GM12878 (cell line): ENCODE measurements at regions not wholly inside any gene's neighbourhood (a gene's known extent, or its start where the extent isn't known, plus 50 kb on each side); places are given as distances from the start of the nearest gene placed in this dataset.

ENCODE experiments used
- ATAC-seq: fragments of 200-7000 bp; cut with Tn5 transposase; 3 replicates; pipeline ENCODE4 v1.9.1; 2020; ENCODE audit warnings: mild to moderate bottlenecking, moderate library complexity
- BruUV-seq: library from RNA; stranded (reverse); fragments of 400-500 nt; replicated peaks from 2 replicates; lab custom pipeline; 2021; lab: Mats Ljungman, UMichigan
- CTCF ChIA-PET: fragments of 300-600 bp; sonication (Branson Sonifier 250); formaldehyde crosslinking; extraction: SDS; loops from one replicate; lab custom pipeline; 2021; ENCODE audit warnings: inconsistent platforms; lab: Yijun Ruan, JAX
- POLR2A ChIA-PET: fragments of 350-600 bp; formaldehyde crosslinking; extraction: SDS; loops from one replicate; lab custom pipeline; 2021; ENCODE audit warnings: inconsistent platforms; lab: Charles Lee
- RAD21 ChIA-PET: fragments of 300-600 bp; sonication (Branson Sonifier 250); formaldehyde crosslinking; loops from one replicate; lab custom pipeline; 2023; ENCODE audit warnings: antibody characterized with exemption; ENCODE audit not compliant: unreplicated experiment; lab: Charles Lee
- SMC1A ChIA-PET: fragments of 300-600 bp; sonication (Branson Sonifier 250); formaldehyde crosslinking; loops from one replicate; lab custom pipeline; 2023; ENCODE audit not compliant: unreplicated experiment, uncharacterized antibody; lab: Charles Lee
- DNase-seq: peaks from one replicate; pipeline ENCODE4 v3.0.0-alpha.2; 2011; ENCODE audit warnings: low read depth, low spot score
- FAIRE-seq: peaks from 3 replicates; lab custom pipeline; 2011; peaks lifted over from hg19 to GRCh38; lab: Jason Lieb, UNC
- H2AFZ ChIP-seq: 2 replicates; pipeline ENCODE4 v1.6.0; 2011; ENCODE audit warnings: low read depth, low read length, control low read depth; ENCODE audit not compliant: control insufficient read depth
- H3K27ac ChIP-seq: 2 replicates; pipeline ENCODE4 v1.5.1; 2011; ENCODE audit warnings: control low read depth; ENCODE audit not compliant: control insufficient read depth, insufficient read depth
- H3K27me3 ChIP-seq, 2 experiments: replicated peaks in 1 of 2; 2 replicates each; pipeline versions ENCODE4 v1.6.0 to v1.6.1; 2011; ENCODE audit warnings: low read length in 1 of 2; ENCODE audit not compliant: control insufficient read depth in 2 of 2, insufficient read depth in 2 of 2
- H3K36me3 ChIP-seq, 2 experiments: 2 replicates each; pipeline ENCODE4 v1.5.1; 2011; ENCODE audit warnings: low read length in 1 of 2; ENCODE audit not compliant: control insufficient read depth in 2 of 2, insufficient read depth in 2 of 2
- H3K4me1 ChIP-seq: 2 replicates; pipeline ENCODE4 v1.6.1; 2011; ENCODE audit warnings: mild to moderate bottlenecking, low read length, moderate library complexity, mixed read lengths; ENCODE audit not compliant: control insufficient read depth, insufficient read depth
- H3K4me2 ChIP-seq: 2 replicates; pipeline ENCODE4 v1.6.0; 2011; ENCODE audit warnings: control low read depth; ENCODE audit not compliant: control insufficient read depth, insufficient read depth
- H3K4me3 ChIP-seq: fragments of 200-600 bp; sonication (generic); 2 replicates; pipeline ENCODE4 v1.5.1; 2016
- H3K79me2 ChIP-seq: 2 replicates; pipeline ENCODE4 v1.6.0; 2011; ENCODE audit warnings: low read length; ENCODE audit not compliant: control insufficient read depth, insufficient read depth
- H3K9ac ChIP-seq: 2 replicates; pipeline ENCODE4 v1.8.0; 2011; ENCODE audit warnings: low read length, control low read depth, mixed read lengths; ENCODE audit not compliant: control insufficient read depth, insufficient read depth
- H3K9me3 ChIP-seq: replicated peaks from 3 replicates; pipeline ENCODE4 v1.5.1; 2011; ENCODE audit warnings: mild to moderate bottlenecking, low read length; ENCODE audit not compliant: control insufficient read depth, insufficient read depth
- H4K20me1 ChIP-seq: 2 replicates; pipeline ENCODE4 v1.6.0; 2011; ENCODE audit not compliant: control insufficient read depth, insufficient read depth
- FOS ChIP-seq: IDR thresholded peaks from 3 replicates; pipeline ENCODE4 v1.6.1; 2011; ENCODE audit warnings: borderline replicate concordance; ENCODE audit not compliant: insufficient read length; ENCODE audit errors: extremely low read depth
- KLF5 ChIP-seq: fragments of 450-650 bp; IDR thresholded peaks from 2 replicates; pipeline ENCODE4 v1.6.1; 2014; ENCODE audit warnings: mild to moderate bottlenecking; ENCODE audit not compliant: partially characterized antibody
- MTA2 ChIP-seq: fragments of 450-650 bp; IDR thresholded peaks from 2 replicates; pipeline ENCODE4 v1.6.1; 2016; ENCODE audit warnings: low read depth, mild to moderate bottlenecking, moderate library complexity
- MXI1 ChIP-seq: fragments of 150-350 bp; IDR thresholded peaks from 2 replicates; pipeline ENCODE4 v1.6.1; 2011; ENCODE audit warnings: low read depth, mild to moderate bottlenecking, inconsistent platforms, low read length, improper control_type of control experiment
- SMARCA5 ChIP-seq: fragments of 450-650 bp; IDR thresholded peaks from 2 replicates; pipeline ENCODE4 v1.6.1; 2017; ENCODE audit warnings: mild to moderate bottlenecking
- SPI1 ChIP-seq: IDR thresholded peaks from 2 replicates; pipeline ENCODE4 v1.6.1; 2011; ENCODE audit warnings: low read depth, mild to moderate bottlenecking, low read length, moderate library complexity, borderline replicate concordance; ENCODE audit not compliant: insufficient read depth
- TAF1 ChIP-seq: IDR thresholded peaks from 2 replicates; pipeline ENCODE4 v1.6.1; 2011; ENCODE audit warnings: mild to moderate bottlenecking, low read depth, low read length, borderline replicate concordance
- TCF12 ChIP-seq: IDR thresholded peaks from 2 replicates; pipeline ENCODE4 v1.6.1; 2011; ENCODE audit warnings: low read depth, mild to moderate bottlenecking, low read length
- TCF7 ChIP-seq: IDR thresholded peaks from 2 replicates; pipeline ENCODE4 v1.6.1; 2014; ENCODE audit warnings: antibody characterized with exemption, borderline replicate concordance
- WGBS: methylation state at CpG from one replicate; pipeline ENCODE4 v1.1.6; 2016; ENCODE audit warnings: low lambda C conversion rate; ENCODE audit not compliant: insufficient replicate concordance, insufficient coverage; ENCODE audit errors: missing lambda C conversion rate; 5-methylcytosine and 5-hydroxymethylcytosine counted together
- in situ Hi-C: fragments of 300-500 bp; cut with MboI; formaldehyde crosslinking; loops from 9 replicates; pipeline ENCODE4 v1.14.3; 2018; ENCODE audit warnings: mixed read lengths
- intact Hi-C: fragments of 100-400 bp; cut with micrococcal nuclease; formaldehyde crosslinking; loops from one replicate; pipeline ENCODE4 v1.14.2; 2022; ENCODE audit not compliant: unreplicated experiment
- TF ChIP-seq, protein P1 (sequence below): fragments of 450-650 bp; formaldehyde crosslinking; IDR thresholded peaks from 2 replicates; pipeline ENCODE4 v1.4.0; 2022; ENCODE audit warnings: mild to moderate bottlenecking, moderate library complexity
- TF ChIP-seq, protein P2 (sequence below): IDR thresholded peaks from 2 replicates; pipeline ENCODE4 v1.6.1; 2011; ENCODE audit warnings: borderline replicate concordance, low read depth, mild to moderate bottlenecking, moderate library complexity, low read length; ENCODE audit not compliant: insufficient read depth, poor library complexity, severe bottlenecking

DNA sequence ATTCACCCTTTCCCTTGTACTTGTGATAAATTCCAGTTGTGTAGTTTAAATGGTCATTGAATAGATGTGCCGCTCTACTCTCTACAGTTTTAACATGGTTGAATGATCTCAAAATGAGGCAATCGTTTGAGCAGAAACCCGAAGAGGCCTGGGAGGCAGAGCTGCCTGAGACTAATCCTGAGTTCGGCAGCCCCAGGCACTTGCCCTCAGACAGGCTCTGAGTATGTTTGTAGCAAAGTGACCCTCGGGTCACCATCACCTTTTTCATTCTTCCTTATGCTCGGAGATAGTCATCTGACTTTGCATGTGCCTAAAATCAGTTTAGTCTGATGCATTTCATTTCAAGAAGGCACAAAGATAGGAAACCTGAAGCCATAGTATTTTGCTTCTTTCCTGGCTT is 184.0 kb upstream of the RBFOX1 start:
- WGBS, result 40% methylated on average over 6 of the region's 6 CpGs
- ChIA-PET RAD21 (no interaction called here), SMC1A (no interaction called here), CTCF (no interaction called here), POLR2A (no interaction called here)
- DNase-seq, result no peak
- Histone ChIP-seq H2AFZ (no peak overlapping the region), H3K79me2 (no peaks in the 10 kb centered on the region), H3K27ac (no peak overlapping the region), H3K4me2 (no peak overlapping the region), H3K9me3 (no peaks in the 10 kb centered on the region), H4K20me1 (no peaks in the 10 kb centered on the region), H3K9ac (no peak overlapping the region), H3K4me1 (no peaks in the 10 kb centered on the region), H3K4me3 (no peak overlapping the region), H3K27me3 (no peaks in the 10 kb centered on the region), H3K36me3 (no peaks in the 10 kb centered on the region)
- in situ Hi-C loops, result no loop called here
- no TSS peak for BruUV-seq
- ATAC-seq, result no peak
- no peak for FAIRE-seq
- intact Hi-C loops, result no loop called here
- TF ChIP-seq KLF5, result no peak
- TF ChIP-seq SPI1, result no peak
- TF ChIP-seq, protein P1, sequence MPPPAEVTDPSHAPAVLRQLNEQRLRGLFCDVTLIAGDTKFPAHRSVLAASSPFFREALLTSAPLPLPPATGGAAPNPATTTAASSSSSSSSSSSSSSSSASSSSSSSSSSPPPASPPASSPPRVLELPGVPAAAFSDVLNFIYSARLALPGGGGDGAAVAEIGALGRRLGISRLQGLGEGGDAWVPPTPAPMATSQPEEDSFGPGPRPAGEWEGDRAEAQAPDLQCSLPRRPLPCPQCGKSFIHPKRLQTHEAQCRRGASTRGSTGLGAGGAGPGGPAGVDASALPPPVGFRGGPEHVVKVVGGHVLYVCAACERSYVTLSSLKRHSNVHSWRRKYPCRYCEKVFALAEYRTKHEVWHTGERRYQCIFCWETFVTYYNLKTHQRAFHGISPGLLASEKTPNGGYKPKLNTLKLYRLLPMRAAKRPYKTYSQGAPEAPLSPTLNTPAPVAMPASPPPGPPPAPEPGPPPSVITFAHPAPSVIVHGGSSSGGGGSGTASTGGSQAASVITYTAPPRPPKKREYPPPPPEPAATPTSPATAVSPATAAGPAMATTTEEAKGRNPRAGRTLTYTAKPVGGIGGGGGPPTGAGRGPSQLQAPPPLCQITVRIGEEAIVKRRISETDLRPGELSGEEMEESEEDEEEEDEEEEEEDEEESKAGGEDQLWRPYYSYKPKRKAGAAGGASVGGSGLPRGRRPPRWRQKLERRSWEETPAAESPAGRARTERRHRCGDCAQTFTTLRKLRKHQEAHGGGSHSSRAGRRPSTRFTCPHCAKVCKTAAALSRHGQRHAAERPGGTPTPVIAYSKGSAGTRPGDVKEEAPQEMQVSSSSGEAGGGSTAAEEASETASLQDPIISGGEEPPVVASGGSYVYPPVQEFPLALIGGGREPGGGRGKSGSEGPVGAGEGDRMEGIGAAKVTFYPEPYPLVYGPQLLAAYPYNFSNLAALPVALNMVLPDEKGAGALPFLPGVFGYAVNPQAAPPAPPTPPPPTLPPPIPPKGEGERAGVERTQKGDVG (CRISPR knock-in tag), result no peak
- no peak for TF ChIP-seq TCF12
- no peak for TF ChIP-seq TAF1
- TF ChIP-seq TCF7, result no peak
- TF ChIP-seq, protein P2, sequence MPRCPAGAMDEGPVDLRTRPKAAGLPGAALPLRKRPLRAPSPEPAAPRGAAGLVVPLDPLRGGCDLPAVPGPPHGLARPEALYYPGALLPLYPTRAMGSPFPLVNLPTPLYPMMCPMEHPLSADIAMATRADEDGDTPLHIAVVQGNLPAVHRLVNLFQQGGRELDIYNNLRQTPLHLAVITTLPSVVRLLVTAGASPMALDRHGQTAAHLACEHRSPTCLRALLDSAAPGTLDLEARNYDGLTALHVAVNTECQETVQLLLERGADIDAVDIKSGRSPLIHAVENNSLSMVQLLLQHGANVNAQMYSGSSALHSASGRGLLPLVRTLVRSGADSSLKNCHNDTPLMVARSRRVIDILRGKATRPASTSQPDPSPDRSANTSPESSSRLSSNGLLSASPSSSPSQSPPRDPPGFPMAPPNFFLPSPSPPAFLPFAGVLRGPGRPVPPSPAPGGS, result no peak
- TF ChIP-seq MXI1, result no peak
- no peak for TF ChIP-seq FOS
- TF ChIP-seq SMARCA5, result no peak
- no peak for TF ChIP-seq MTA2
